SK-N-SH (cell line): ENCODE measurements at regions not wholly inside any gene's neighbourhood (a gene's known extent, or its start where the extent isn't known, plus 50 kb on each side); places are given as distances from the start of the nearest gene placed in this dataset.

ENCODE experiments used
- CHD2 ChIP-seq: fragments of 150-350 bp; IDR thresholded peaks from 2 replicates; pipeline ENCODE4 v1.6.1; 2018; ENCODE audit warnings: low read length; ENCODE audit not compliant: partially characterized antibody
- EP300 ChIP-seq, 2 experiments: IDR thresholded peaks; 2 replicates each; pipeline versions ENCODE4 v1.4.0 to v1.6.1; 2012; ENCODE audit warnings: borderline replicate concordance in 1 of 2, low read depth in 1 of 2, low read length in 1 of 2
- TF ChIP-seq, protein P1 (sequence below): fragments of 150-350 bp; IDR thresholded peaks from 2 replicates; pipeline ENCODE4 v1.6.1; 2017; ENCODE audit warnings: antibody characterized with exemption, low read length, low read depth, borderline replicate concordance
- TF ChIP-seq, protein P2 (sequence below): fragments of 200-600 bp; sonication (generic); IDR thresholded peaks from 2 replicates; pipeline ENCODE4 v1.6.1; 2017; ENCODE audit warnings: antibody characterized with exemption, mild to moderate bottlenecking, moderate library complexity

DNA sequence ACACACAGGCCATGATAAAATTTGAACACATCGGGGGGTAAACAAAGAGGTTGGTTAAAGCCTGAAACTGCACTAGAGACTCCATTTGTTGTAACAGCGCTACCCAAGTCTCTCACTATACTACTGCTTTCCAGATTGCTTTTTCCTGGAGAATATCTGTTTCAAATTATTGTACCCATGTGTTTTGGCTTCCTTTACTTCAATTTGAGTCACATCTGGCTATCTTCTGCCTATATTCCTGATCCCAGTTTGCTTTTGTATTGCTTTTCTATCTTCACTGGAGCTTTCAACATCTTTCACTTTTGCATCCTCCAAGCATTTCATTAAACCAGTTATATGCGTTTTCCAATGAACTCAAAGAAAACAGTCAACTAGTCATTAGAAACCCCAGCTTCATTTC is 404.7 kb downstream of the MLLT3 start:
- TF ChIP-seq, protein P1, sequence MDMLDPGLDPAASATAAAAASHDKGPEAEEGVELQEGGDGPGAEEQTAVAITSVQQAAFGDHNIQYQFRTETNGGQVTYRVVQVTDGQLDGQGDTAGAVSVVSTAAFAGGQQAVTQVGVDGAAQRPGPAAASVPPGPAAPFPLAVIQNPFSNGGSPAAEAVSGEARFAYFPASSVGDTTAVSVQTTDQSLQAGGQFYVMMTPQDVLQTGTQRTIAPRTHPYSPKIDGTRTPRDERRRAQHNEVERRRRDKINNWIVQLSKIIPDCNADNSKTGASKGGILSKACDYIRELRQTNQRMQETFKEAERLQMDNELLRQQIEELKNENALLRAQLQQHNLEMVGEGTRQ: no peak
- TF ChIP-seq CHD2: no peak
- TF ChIP-seq, protein P2, sequence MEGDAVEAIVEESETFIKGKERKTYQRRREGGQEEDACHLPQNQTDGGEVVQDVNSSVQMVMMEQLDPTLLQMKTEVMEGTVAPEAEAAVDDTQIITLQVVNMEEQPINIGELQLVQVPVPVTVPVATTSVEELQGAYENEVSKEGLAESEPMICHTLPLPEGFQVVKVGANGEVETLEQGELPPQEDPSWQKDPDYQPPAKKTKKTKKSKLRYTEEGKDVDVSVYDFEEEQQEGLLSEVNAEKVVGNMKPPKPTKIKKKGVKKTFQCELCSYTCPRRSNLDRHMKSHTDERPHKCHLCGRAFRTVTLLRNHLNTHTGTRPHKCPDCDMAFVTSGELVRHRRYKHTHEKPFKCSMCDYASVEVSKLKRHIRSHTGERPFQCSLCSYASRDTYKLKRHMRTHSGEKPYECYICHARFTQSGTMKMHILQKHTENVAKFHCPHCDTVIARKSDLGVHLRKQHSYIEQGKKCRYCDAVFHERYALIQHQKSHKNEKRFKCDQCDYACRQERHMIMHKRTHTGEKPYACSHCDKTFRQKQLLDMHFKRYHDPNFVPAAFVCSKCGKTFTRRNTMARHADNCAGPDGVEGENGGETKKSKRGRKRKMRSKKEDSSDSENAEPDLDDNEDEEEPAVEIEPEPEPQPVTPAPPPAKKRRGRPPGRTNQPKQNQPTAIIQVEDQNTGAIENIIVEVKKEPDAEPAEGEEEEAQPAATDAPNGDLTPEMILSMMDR: no peak
- peak in 1 of 2 experiments; percentile 25; a peak in 1 of 4 replicates for TF ChIP-seq EP300 (IDR thresholded peaks at IDR 0.05; ENCODE audit: borderline replicate concordance in 1 of 2, low read depth in 1 of 2, low read length in 1 of 2)
